IMR-90 (cell line): ENCODE measurements at regions not wholly inside any gene's neighbourhood (a gene's known extent, or its start where the extent isn't known, plus 50 kb on each side); places are given as distances from the start of the nearest gene placed in this dataset.

Experiments used
- ATAC-seq: fragments of 200-7000 bp; cut with Tn5 transposase; 2 replicates; pipeline ENCODE4 v1.9.1; 2020; ENCODE audit warnings: low read depth, mild to moderate bottlenecking, moderate library complexity
- BruUV-seq: library from RNA; stranded (reverse); fragments of 400-500 nt; replicated peaks from 2 replicates; lab custom pipeline; 2021; lab: Mats Ljungman, UMichigan
- CTCF ChIA-PET: fragments of 300-600 bp; formaldehyde crosslinking; extraction: SDS; loops from one replicate; lab custom pipeline; 2021; ENCODE audit warnings: antibody characterized with exemption; lab: Yijun Ruan, JAX
- POLR2A ChIA-PET: fragments of 300-600 bp; sonication (Branson Sonifier 250); formaldehyde crosslinking; loops from one replicate; lab custom pipeline; 2022; ENCODE audit warnings: antibody characterized with exemption; ENCODE audit not compliant: unreplicated experiment; lab: Charles Lee
- DNase-seq: peaks from one replicate; pipeline ENCODE4 v3.0.0; 2013
- H2AFZ ChIP-seq: replicated peaks from 2 replicates; pipeline ENCODE3; 2013; ENCODE audit warnings: low read length, mild to moderate bottlenecking; ENCODE audit not compliant: poor library complexity
- H2AK5ac ChIP-seq: 2 replicates; pipeline ENCODE4 v1.6.1; 2013; ENCODE audit warnings: low read depth, low read length, inconsistent platforms
- H2AK9ac ChIP-seq: replicated peaks from 2 replicates; pipeline ENCODE3; 2013; ENCODE audit warnings: mild to moderate bottlenecking, low read depth, low read length, moderate library complexity; ENCODE audit not compliant: poor library complexity
- H2BK120ac ChIP-seq: 2 replicates; pipeline ENCODE4 v1.6.1; 2013; ENCODE audit warnings: low read depth, low read length, inconsistent platforms
- H2BK15ac ChIP-seq: 3 replicates; pipeline ENCODE4 v1.6.1; 2013; ENCODE audit warnings: low read depth, low read length, inconsistent platforms
- H2BK20ac ChIP-seq: 2 replicates; pipeline ENCODE4 v1.6.1; 2013; ENCODE audit warnings: low read depth, mild to moderate bottlenecking, inconsistent platforms, low read length, moderate library complexity
- H2BK5ac ChIP-seq: 2 replicates; pipeline ENCODE4 v1.6.1; 2013; ENCODE audit warnings: mild to moderate bottlenecking, low read depth, low read length, inconsistent platforms; ENCODE audit not compliant: poor library complexity, severe bottlenecking
- H3K14ac ChIP-seq: replicated peaks from 2 replicates; pipeline ENCODE4 v1.6.1; 2013; ENCODE audit warnings: low read depth, low read length, inconsistent platforms
- H3K18ac ChIP-seq: 2 replicates; pipeline ENCODE4 v1.6.1; 2013; ENCODE audit warnings: low read depth, low read length, control low read depth
- H3K23ac ChIP-seq: 2 replicates; pipeline ENCODE4 v1.6.1; 2013; ENCODE audit warnings: low read depth, low read length, inconsistent platforms
- H3K27ac ChIP-seq: 2 replicates; pipeline ENCODE4 v1.5.1; 2013; ENCODE audit warnings: mild to moderate bottlenecking, control low read depth, low read length; ENCODE audit not compliant: insufficient read depth
- H3K27me3 ChIP-seq: 2 replicates; pipeline ENCODE4 v1.6.1; 2013; ENCODE audit warnings: low read length; ENCODE audit not compliant: control insufficient read depth, insufficient read depth
- H3K36me3 ChIP-seq: 2 replicates; pipeline ENCODE4 v1.6.1; 2013; ENCODE audit warnings: low read length, mixed read lengths; ENCODE audit not compliant: control insufficient read depth, insufficient read depth
- H3K4ac ChIP-seq: 2 replicates; pipeline ENCODE4 v1.6.1; 2013; ENCODE audit warnings: low read depth, low read length, inconsistent platforms
- H3K4me1 ChIP-seq: 2 replicates; pipeline ENCODE4 v1.6.1; 2013; ENCODE audit warnings: low read length, mixed read lengths; ENCODE audit not compliant: control insufficient read depth, insufficient read depth
- H3K4me2 ChIP-seq: 2 replicates; pipeline ENCODE4 v1.6.1; 2013; ENCODE audit warnings: low read depth, mild to moderate bottlenecking, control low read depth, low read length, moderate library complexity
- H3K4me3 ChIP-seq: 2 replicates; pipeline ENCODE4 v1.5.1; 2013; ENCODE audit warnings: low read depth, mild to moderate bottlenecking, control low read depth, low read length, moderate library complexity; ENCODE audit not compliant: insufficient read depth
- H3K56ac ChIP-seq: 2 replicates; pipeline ENCODE4 v1.6.1; 2013; ENCODE audit warnings: low read length, inconsistent platforms; ENCODE audit not compliant: insufficient read depth; ENCODE audit errors: extremely low read depth
- H3K79me1 ChIP-seq, 2 experiments: 2 replicates each; pipeline ENCODE4 v1.6.1; 2013; ENCODE audit warnings: low read length in 2 of 2, inconsistent platforms in 1 of 2, low read depth in 1 of 2
- H3K9ac ChIP-seq: 2 replicates; pipeline ENCODE4 v1.6.1; 2013; ENCODE audit warnings: low read depth, low read length, control low read depth
- H3K9me1 ChIP-seq: 2 replicates; pipeline ENCODE4 v1.6.1; 2013; ENCODE audit warnings: low read length, inconsistent platforms; ENCODE audit not compliant: insufficient read depth
- H3K9me3 ChIP-seq: 2 replicates; pipeline ENCODE4 v1.6.1; 2013; ENCODE audit warnings: low read length; ENCODE audit not compliant: control insufficient read depth, insufficient read depth
- H4K20me1 ChIP-seq: 2 replicates; pipeline ENCODE4 v1.6.1; 2013; ENCODE audit warnings: low read length, inconsistent platforms; ENCODE audit not compliant: insufficient read depth
- H4K5ac ChIP-seq: 2 replicates; pipeline ENCODE4 v1.6.1; 2013; ENCODE audit warnings: mild to moderate bottlenecking, low read depth, low read length, control low read depth
- H4K8ac ChIP-seq, 2 experiments: 2 replicates each; pipeline ENCODE4 v1.6.1; 2013; ENCODE audit warnings: low read depth in 2 of 2, low read length in 2 of 2, control low read depth in 1 of 2, inconsistent platforms in 1 of 2
- H4K91ac ChIP-seq: 2 replicates; pipeline ENCODE4 v1.6.1; 2013; ENCODE audit warnings: low read depth, low read length, inconsistent platforms; ENCODE audit not compliant: insufficient read depth
- BHLHE40 ChIP-seq: fragments of 150-350 bp; IDR thresholded peaks from 2 replicates; pipeline ENCODE4 v1.6.1; 2016; ENCODE audit warnings: mild to moderate bottlenecking, low read depth, low read length
- CEBPB ChIP-seq: IDR thresholded peaks from 2 replicates; pipeline ENCODE4 v1.6.1; 2012; ENCODE audit warnings: low read depth, low read length, improper control_type of control experiment
- CHD1 ChIP-seq: IDR thresholded peaks from 2 replicates; pipeline ENCODE4 v1.6.1; 2012; ENCODE audit warnings: low read depth, low read length, improper control_type of control experiment
- FOS ChIP-seq: fragments of 150-350 bp; IDR thresholded peaks from 2 replicates; pipeline ENCODE4 v1.6.1; 2016; ENCODE audit warnings: low read depth, low read length
- MAFK ChIP-seq: IDR thresholded peaks from 2 replicates; pipeline ENCODE4 v1.6.1; 2012; ENCODE audit warnings: low read depth, low read length, improper control_type of control experiment
- MAZ ChIP-seq: IDR thresholded peaks from 2 replicates; pipeline ENCODE4 v1.6.1; 2012; ENCODE audit warnings: low read depth, mild to moderate bottlenecking, low read length, improper control_type of control experiment, moderate library complexity, borderline replicate concordance
- MXI1 ChIP-seq: IDR thresholded peaks from 2 replicates; pipeline ENCODE4 v1.6.1; 2012; ENCODE audit warnings: low read depth, mild to moderate bottlenecking, low read length, moderate library complexity, borderline replicate concordance
- NFE2L2 ChIP-seq: fragments of 150-350 bp; IDR thresholded peaks from 2 replicates; pipeline ENCODE4 v1.6.1; 2016; ENCODE audit warnings: low read depth, mild to moderate bottlenecking, low read length
- POLR2A ChIP-seq: IDR thresholded peaks from 2 replicates; pipeline ENCODE4 v1.6.1; 2012; ENCODE audit warnings: mild to moderate bottlenecking, low read depth, low read length
- RAD21 ChIP-seq: IDR thresholded peaks from 2 replicates; pipeline ENCODE4 v1.6.1; 2012; ENCODE audit warnings: low read length, improper control_type of control experiment
- RCOR1 ChIP-seq: IDR thresholded peaks from 2 replicates; pipeline ENCODE4 v1.6.1; 2012; ENCODE audit warnings: mild to moderate bottlenecking, low read length, improper control_type of control experiment; ENCODE audit not compliant: insufficient replicate concordance
- RFX5 ChIP-seq: IDR thresholded peaks from 2 replicates; pipeline ENCODE4 v1.8.0; 2012; ENCODE audit warnings: low read depth, mild to moderate bottlenecking, low read length, moderate library complexity
- SMC3 ChIP-seq: fragments of 150-350 bp; IDR thresholded peaks from 2 replicates; pipeline ENCODE4 v1.6.1; 2016; ENCODE audit warnings: low read depth, mild to moderate bottlenecking, antibody characterized with exemption, low read length, moderate library complexity
- WGBS, 2 experiments: methylation state at CpG; one replicate each; pipeline versions ENCODE4 v1.1.5 to v1.1.7; 2013; ENCODE audit warnings: missing lambda C conversion rate in 2 of 2; ENCODE audit not compliant: insufficient read length in 1 of 2; ENCODE audit errors: extremely low coverage in 2 of 2; 5-methylcytosine and 5-hydroxymethylcytosine counted together
- dilution Hi-C: fragments of 300-500 bp; cut with HindIII; formaldehyde crosslinking; loops from one replicate; pipeline ENCODE4 v1.14.3; 2018; ENCODE audit warnings: low sequenced_read_pairs; ENCODE audit not compliant: unreplicated experiment
- in situ Hi-C: fragments of 300-500 bp; cut with MboI; formaldehyde crosslinking; loops from 3 replicates; pipeline ENCODE4 v1.14.3; 2019; ENCODE audit warnings: low sequenced_read_pairs, inconsistent platforms, mixed read lengths
- intact Hi-C: fragments of 100-400 bp; cut with micrococcal nuclease; formaldehyde crosslinking; loops from 2 replicates; pipeline ENCODE4 v1.10.0; 2022
- TF ChIP-seq, protein P1 (sequence below): fragments of 150-350 bp; IDR thresholded peaks from 2 replicates; pipeline ENCODE4 v1.6.1; 2017; ENCODE audit warnings: mild to moderate bottlenecking, antibody characterized with exemption, low read length, low read depth
- TF ChIP-seq, protein P2 (sequence below): fragments of 150-350 bp; IDR thresholded peaks from 2 replicates; pipeline ENCODE4 v1.6.1; 2016; ENCODE audit warnings: low read depth, mild to moderate bottlenecking, low read length, moderate library complexity, borderline replicate concordance
- TF ChIP-seq, protein P3 (sequence below): conservative IDR thresholded peaks from 2 replicates; pipeline ENCODE4 v1.5.1; 2012; ENCODE audit warnings: mild to moderate bottlenecking, low read depth, low read length, improper control_type of control experiment

DNA sequence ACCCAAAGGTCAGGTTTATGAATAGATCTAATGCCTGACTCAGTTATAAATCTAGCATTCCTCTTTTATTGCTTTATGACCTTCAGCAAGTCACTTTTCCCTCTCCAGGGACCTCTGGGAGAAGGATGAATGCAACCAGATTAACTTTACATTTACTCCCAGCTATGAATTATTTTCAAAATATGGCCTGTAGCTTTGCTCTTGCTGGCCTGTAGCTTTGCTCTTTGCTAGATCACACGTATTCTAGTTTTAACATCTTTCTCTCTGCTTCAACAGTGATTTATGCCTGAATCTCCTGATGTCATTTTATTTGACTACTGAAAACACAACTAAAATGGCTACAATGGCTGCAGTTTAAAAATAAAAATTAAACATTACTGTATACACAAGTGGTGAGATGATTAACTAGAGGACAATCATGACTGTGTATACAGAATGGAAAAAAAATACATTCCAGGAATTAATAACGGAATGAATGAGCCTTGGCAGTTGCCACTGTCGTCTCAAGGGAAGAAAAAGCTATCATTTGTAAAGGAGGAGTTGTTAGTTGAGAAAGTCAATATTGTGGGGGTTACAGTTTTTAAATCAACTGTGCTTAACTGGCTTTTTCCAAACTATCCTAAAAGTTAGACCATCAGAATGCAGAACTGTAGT is 434.5 kb upstream of the GOT2 start:
- H2BK20ac ChIP-seq, result no peak overlapping the region
- H3K14ac ChIP-seq, result no peak overlapping the region
- ATAC-seq (no peak), DNase-seq (no peak)
- H4K91ac ChIP-seq, result no peak overlapping the region
- H2BK120ac ChIP-seq, result no peak overlapping the region
- H4K20me1 ChIP-seq, result no peaks in the 10 kb centered on the region
- no peak overlapping the region for H4K5ac ChIP-seq
- no peak overlapping the region for H3K9ac ChIP-seq
- TF ChIP-seq FOS, result no peak
- no peak for TF ChIP-seq MAZ
- TF ChIP-seq RFX5, result no peak
- TF ChIP-seq SMC3, result no peak
- no peak for TF ChIP-seq BHLHE40
- TF ChIP-seq CEBPB, result no peak
- TF ChIP-seq, protein P1, sequence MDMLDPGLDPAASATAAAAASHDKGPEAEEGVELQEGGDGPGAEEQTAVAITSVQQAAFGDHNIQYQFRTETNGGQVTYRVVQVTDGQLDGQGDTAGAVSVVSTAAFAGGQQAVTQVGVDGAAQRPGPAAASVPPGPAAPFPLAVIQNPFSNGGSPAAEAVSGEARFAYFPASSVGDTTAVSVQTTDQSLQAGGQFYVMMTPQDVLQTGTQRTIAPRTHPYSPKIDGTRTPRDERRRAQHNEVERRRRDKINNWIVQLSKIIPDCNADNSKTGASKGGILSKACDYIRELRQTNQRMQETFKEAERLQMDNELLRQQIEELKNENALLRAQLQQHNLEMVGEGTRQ, result no peak
- TF ChIP-seq CHD1, result no peak
- no peak for TF ChIP-seq NFE2L2
- TF ChIP-seq MAFK, result no peak
- no peak for TF ChIP-seq RAD21
- no peak for TF ChIP-seq MXI1
- TF ChIP-seq, protein P2, sequence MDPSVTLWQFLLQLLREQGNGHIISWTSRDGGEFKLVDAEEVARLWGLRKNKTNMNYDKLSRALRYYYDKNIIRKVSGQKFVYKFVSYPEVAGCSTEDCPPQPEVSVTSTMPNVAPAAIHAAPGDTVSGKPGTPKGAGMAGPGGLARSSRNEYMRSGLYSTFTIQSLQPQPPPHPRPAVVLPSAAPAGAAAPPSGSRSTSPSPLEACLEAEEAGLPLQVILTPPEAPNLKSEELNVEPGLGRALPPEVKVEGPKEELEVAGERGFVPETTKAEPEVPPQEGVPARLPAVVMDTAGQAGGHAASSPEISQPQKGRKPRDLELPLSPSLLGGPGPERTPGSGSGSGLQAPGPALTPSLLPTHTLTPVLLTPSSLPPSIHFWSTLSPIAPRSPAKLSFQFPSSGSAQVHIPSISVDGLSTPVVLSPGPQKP, result no peak
- no peak for TF ChIP-seq RCOR1
- TF ChIP-seq, protein P3, sequence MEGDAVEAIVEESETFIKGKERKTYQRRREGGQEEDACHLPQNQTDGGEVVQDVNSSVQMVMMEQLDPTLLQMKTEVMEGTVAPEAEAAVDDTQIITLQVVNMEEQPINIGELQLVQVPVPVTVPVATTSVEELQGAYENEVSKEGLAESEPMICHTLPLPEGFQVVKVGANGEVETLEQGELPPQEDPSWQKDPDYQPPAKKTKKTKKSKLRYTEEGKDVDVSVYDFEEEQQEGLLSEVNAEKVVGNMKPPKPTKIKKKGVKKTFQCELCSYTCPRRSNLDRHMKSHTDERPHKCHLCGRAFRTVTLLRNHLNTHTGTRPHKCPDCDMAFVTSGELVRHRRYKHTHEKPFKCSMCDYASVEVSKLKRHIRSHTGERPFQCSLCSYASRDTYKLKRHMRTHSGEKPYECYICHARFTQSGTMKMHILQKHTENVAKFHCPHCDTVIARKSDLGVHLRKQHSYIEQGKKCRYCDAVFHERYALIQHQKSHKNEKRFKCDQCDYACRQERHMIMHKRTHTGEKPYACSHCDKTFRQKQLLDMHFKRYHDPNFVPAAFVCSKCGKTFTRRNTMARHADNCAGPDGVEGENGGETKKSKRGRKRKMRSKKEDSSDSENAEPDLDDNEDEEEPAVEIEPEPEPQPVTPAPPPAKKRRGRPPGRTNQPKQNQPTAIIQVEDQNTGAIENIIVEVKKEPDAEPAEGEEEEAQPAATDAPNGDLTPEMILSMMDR, result no peak
- TF ChIP-seq POLR2A, result no peak
- no peak overlapping the region for H2AFZ ChIP-seq
- H3K9me1 ChIP-seq, result no peaks in the 10 kb centered on the region
- ChIA-PET CTCF (no interaction called here), POLR2A (no interaction called here)
- H2BK5ac ChIP-seq, result no peak overlapping the region
- in situ Hi-C loops (no loop called here), dilution Hi-C loops (no loop called here), intact Hi-C loops (no loop called here)
- no TSS peak for BruUV-seq
- H4K8ac ChIP-seq, result no peak overlapping the region
- H3K36me3 ChIP-seq, result no peaks in the 10 kb centered on the region
- H3K4me2 ChIP-seq, result no peak overlapping the region
- H3K27me3 ChIP-seq, result no peaks in the 10 kb centered on the region
- no peak overlapping the region for H3K23ac ChIP-seq
- no peak overlapping the region for H3K18ac ChIP-seq
- H3K79me1 ChIP-seq, result no peaks in the 10 kb centered on the region
- H3K9me3 ChIP-seq, result no peaks in the 10 kb centered on the region
- no peak overlapping the region for H3K4me3 ChIP-seq
- no peak overlapping the region for H3K4ac ChIP-seq
- H3K4me1 ChIP-seq, result no peaks in the 10 kb centered on the region
- H2BK15ac ChIP-seq, result no peak overlapping the region
- no peak overlapping the region for H2AK9ac ChIP-seq
- no peak overlapping the region for H2AK5ac ChIP-seq
- WGBS, 2 experiments, result no CpG with 5 or more reads among the region's 3 CpGs
- H3K56ac ChIP-seq, result no peak overlapping the region
- no peak overlapping the region for H3K27ac ChIP-seq
